GM21447 (cell line): ENCODE measurements at regions not wholly inside any gene's neighbourhood (a gene's known extent, or its start where the extent isn't known, plus 50 kb on each side); places are given as distances from the start of the nearest gene placed in this dataset.
"Not testable (repeated sequence)": the region's sequence is repeated elsewhere in the genome, so short reads cannot be mapped to it uniquely, and the experiment has no call there.

Experiments
- ATAC-seq: cut with Tn5 transposase; IDR thresholded peaks from one replicate; pipeline ENCODE4 v1.9.1; 2021; ENCODE audit not compliant: unreplicated experiment

- no peak for ATAC-seq
These were observed 187.2 kb upstream of the SPRY1 start for GRCh38 chr4:123209436-123209835.

GRCh38 chr4:123215536-123215935 is 181.1 kb upstream of the SPRY1 start:
- no peak for ATAC-seq

- ATAC-seq, result no peak
These were observed 180.1 kb upstream of the SPRY1 start for GRCh38 chr4:123216543-123216942.

GRCh38 chr4:123216946-123217345 is 179.6 kb upstream of the SPRY1 start:
- no peak for ATAC-seq

- ATAC-seq, result no peak
These were observed 178.9 kb upstream of the SPRY1 start for GRCh38 chr4:123217664-123218063.

GRCh38 chr4:123218981-123219380 is 177.6 kb upstream of the SPRY1 start:
- ATAC-seq, result no peak

- no peak for ATAC-seq
These were observed 167.3 kb upstream of the SPRY1 start for GRCh38 chr4:123229286-123229685.

GRCh38 chr4:123230061-123230460 is 166.5 kb upstream of the SPRY1 start:
- no peak for ATAC-seq

- ATAC-seq, result no peak
These were observed 164.2 kb upstream of the SPRY1 start for GRCh38 chr4:123232439-123232838.

GRCh38 chr4:123233136-123233768 is 163.3 kb upstream of the SPRY1 start:
- ATAC-seq, result no peak

GRCh38 chr4:123234955-123235354 is 161.6 kb upstream of the SPRY1 start:
- no peak for ATAC-seq

GRCh38 chr4:123235431-123235830 is 161.2 kb upstream of the SPRY1 start:
- ATAC-seq, result no peak

GRCh38 chr4:123236606-123237005 is 160.0 kb upstream of the SPRY1 start:
- no peak for ATAC-seq

GRCh38 chr4:123240286-123240685 is 156.3 kb upstream of the SPRY1 start:
- not testable (repeated sequence) for ATAC-seq

GRCh38 chr4:123243220-123243619 is 153.4 kb upstream of the SPRY1 start:
- ATAC-seq, result not testable (repeated sequence)

- ATAC-seq, result no peak
These were observed 152.5 kb upstream of the SPRY1 start for GRCh38 chr4:123244137-123244536.

- ATAC-seq, result no peak
These were observed 150.5 kb upstream of the SPRY1 start for GRCh38 chr4:123246085-123246484.

- no peak for ATAC-seq
These were observed 148.4 kb upstream of the SPRY1 start for GRCh38 chr4:123248085-123248659.

GRCh38 chr4:123249821-123250220 is 146.8 kb upstream of the SPRY1 start:
- no peak for ATAC-seq

- ATAC-seq, result no peak
These were observed 145.8 kb upstream of the SPRY1 start for GRCh38 chr4:123250843-123251242.

GRCh38 chr4:123255971-123256370 is 140.6 kb upstream of the SPRY1 start:
- no peak for ATAC-seq

- no peak for ATAC-seq
These were observed 139.7 kb upstream of the SPRY1 start for GRCh38 chr4:123256901-123257300.

GRCh38 chr4:123257591-123257990 is 139.0 kb upstream of the SPRY1 start:
- ATAC-seq, result no peak
